ENCODE measurements at regions not wholly inside any gene's neighbourhood (a gene's known extent, or its start where the extent isn't known, plus 50 kb on each side); places are given as distances from the start of the nearest gene placed in this dataset.

- FAIRE-seq: no peak
Measured at GRCh38 chr11:92276773-92277172, 52.2 kb downstream of the FAT3 start.

GRCh38 chr11:92277871-92278270 lies 53.3 kb downstream of the FAT3 start:
- no peak for FAIRE-seq

DNA sequence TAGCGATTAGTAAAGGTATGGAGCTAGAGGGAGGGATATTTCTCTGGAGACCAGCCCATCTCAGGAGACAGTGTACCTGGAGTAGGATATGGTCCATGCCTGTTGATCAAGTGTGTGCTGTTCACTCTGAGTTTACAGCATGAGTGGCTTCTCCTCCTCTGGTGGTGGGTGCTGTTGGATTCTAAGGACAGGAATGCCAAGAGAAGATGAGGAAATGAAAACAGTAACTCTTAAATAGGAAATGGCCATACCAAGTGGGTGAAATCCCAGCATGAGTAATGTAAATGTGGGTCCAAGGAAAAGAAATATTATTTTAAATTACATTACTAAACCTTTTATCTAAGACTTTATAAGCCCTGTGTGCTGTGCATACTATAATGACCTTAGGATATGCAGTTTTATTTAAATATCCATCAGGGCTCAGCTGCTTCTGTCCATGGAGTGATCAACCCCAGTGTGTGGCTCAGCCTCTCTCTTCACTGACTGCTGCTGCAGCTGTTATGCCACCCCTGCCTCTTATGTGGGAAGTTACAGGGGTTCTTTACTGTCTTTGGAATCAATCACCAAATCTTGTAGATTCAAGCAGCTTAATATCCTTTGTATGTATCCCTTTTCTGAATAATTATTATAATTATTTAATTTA lies 54.3 kb downstream of the FAT3 start:
- no peak for FAIRE-seq

GRCh38 chr11:92284107-92284506 lies 59.5 kb downstream of the FAT3 start:
- FAIRE-seq: no peak

DNA sequence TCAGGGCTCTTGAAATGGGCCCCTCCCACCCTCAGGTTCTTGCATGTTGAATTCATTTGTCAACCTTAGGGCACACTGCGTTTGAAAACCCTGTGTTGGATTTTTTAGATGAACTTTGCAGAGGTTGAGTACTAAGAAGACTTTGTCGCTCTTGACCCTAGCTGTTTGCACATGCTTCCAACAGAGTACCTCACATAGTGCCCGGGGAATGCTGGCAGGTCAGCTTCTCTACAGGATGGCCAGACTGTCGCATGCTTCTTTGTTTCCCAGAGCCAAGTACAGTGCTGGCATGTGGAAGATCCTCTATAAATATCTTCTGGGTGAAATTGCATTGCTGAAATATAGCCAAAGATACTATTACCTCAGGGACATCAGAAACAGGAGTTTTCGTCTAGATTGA lies 59.9 kb downstream of the FAT3 start:
- no peak for FAIRE-seq

DNA sequence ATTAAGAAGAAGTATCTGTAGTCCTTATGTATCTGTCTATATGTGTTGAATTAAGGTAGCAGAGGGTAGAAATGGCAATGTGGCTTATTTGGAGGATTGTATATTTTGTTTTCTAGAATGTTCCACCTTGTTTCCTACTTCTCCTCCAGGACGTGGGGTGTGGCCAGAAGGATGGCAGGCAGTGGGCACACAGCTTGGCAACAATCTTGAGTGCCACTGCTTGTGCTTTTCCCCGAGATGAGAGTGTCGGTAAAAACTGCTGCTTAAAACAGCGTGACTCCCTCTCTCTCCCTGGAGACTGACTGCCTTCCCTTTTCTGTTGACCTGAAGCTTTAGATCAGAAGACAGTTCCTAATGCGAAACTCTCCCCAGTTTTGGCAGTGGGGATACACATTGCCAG lies 61.2 kb downstream of the FAT3 start:
- FAIRE-seq: no peak

GRCh38 chr11:92286709-92287108 lies 62.1 kb downstream of the FAT3 start:
- no peak for FAIRE-seq

- no peak for FAIRE-seq
Measured at GRCh38 chr11:92295175-92296137, 70.8 kb downstream of the FAT3 start.

DNA sequence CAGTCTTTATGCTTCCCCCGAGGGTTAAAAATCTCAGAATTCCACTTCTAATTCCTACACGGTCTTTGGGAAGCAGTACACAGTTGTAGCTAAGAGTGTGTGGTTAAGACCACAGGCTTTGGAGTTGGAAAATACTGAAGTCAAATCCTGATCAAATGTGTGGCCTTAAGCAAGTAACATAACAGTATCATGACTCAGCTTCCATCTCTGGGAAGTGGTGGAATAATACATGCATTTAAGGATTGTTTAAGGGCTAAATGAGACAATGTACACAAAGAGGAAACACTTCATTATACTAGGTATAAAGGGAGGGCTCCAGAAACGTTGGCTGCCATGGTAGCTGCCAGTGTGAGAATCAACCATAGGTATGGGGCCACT lies 71.5 kb downstream of the FAT3 start:
- no peak for FAIRE-seq

GRCh38 chr11:92297567-92298553 lies 73.2 kb downstream of the FAT3 start:
- no peak for FAIRE-seq

GRCh38 chr11:92300876-92301275 lies 76.3 kb downstream of the FAT3 start:
- no peak for FAIRE-seq

- no peak for FAIRE-seq
Measured at GRCh38 chr11:92302770-92303169, 78.2 kb downstream of the FAT3 start.

- FAIRE-seq: no peak
Measured at GRCh38 chr11:92304271-92304670, 79.7 kb downstream of the FAT3 start.

- FAIRE-seq: no peak
Measured at GRCh38 chr11:92306966-92307510, 82.4 kb downstream of the FAT3 start.

DNA sequence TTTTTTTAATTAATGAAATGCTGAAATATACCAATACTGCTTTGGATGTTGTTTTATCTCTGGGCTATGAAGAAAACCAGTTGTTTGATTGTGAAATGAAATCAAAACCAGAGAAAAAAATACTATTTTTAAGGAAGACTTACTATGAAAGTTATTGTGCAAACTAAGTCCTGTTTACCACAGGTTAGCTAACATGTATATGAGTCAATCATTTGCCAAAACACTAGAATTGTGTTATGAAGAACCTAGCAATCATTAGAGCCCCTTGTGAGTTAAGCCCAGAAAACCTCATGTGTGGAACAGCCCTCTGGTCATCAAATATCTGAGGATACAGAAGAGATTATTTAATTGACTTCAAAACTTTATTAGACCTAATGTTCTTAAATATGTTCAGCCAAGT lies 83.7 kb downstream of the FAT3 start:
- FAIRE-seq: no peak

DNA sequence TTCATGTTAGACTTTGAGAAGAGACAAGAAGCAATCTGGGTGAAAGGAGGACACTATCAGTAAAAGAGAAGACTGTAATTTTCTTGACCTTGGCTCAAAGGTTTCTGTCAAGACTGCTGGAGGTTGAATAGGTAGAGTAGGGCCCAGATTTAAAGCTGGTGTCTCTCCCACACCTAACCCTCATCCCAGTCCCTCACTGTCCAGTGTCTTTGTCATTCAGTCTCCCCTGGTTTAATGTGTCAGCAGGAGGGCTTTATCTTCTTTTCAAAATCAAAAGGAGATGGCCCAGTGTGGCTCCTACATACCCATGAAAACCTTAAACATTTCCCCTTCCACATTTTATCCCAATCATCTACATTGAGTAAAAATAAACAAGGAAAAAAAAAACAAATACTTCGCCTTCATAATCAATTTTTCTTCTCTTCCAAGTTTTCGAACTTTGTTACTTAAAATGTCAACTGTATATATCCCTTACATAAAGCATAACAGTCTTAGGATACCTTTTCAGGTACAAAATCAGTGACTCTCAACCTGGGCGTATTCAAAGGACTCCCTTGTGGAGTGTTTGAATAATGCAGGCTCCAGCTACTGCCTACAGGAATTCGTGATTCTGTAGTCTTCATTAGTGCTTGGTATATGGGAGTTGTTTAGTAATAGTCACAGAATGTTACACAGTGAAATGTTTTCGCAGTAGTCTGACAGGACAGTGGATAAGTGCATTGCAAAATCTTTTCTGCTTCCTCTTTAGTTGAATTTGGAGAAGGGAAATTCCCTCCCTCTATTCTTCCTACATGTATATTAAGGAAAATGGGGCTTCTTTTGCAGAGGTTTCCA lies 87.2 kb downstream of the FAT3 start:
- no peak for FAIRE-seq

DNA sequence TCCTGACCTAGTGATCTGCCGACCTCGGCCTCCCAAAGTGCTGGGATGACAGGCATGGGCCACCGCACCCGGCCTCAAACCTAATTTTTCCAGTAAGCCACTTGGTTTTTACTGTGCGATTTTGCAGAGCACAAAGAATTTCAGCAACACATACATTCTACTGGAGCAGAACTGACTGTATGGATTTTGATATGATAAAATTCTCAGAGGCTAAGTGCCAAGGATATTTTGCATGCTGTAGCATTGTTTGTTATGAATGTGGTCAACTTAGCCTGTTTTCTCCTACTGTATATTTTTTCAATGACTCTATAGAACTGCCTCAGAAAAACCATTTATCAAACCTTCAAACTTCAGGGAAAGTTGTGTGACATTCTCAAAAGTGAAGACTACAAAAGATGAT lies 89.2 kb downstream of the FAT3 start:
- FAIRE-seq: no peak

DNA sequence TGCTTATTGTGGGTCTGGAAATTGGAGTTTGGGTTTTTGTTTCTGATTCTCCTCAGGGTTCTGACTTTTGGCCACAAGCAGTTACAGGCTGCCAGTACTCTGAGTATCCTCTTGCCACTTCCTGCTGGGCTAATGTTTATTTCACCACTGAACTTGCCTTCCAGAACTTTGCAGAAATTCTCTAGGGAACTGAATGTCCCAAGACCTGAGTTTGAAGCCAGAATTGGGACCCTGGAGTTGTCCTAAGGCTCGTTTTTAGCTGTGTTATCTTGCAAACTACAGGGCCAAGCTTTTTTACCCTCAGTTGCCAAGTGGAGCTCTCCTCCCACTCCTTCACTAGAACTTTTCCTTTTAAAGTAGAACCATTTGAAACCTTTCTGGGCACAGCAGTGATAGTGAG lies 89.9 kb downstream of the FAT3 start:
- no peak for FAIRE-seq

GRCh38 chr11:92316106-92316809 lies 91.6 kb downstream of the FAT3 start:
- FAIRE-seq: no peak

- FAIRE-seq: no peak
Measured at GRCh38 chr11:92317222-92317621, 92.6 kb downstream of the FAT3 start.

DNA sequence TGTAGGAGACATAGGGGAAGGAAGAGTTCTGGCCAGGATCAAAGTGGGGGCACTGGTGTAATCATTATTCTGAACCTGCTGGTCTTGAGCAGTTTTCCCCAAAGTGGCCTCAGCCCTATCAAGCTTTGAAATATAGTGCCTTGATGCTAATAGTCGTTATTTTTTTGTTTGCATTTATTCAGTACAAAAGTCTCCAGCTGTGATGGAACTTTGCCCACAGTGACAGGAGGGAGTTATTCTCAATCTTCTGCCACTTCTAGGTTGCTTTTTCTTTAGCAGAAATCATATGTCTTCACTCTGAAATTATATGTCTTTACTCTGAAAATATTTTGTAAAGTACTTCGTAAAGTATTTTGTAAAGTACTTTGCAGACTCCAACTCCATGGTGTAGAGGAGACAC lies 93.1 kb downstream of the FAT3 start:
- no peak for FAIRE-seq
